Sigmoid colon (tissue), 3 donors: ENCODE measurements at regions not wholly inside any gene's neighbourhood (a gene's known extent, or its start where the extent isn't known, plus 50 kb on each side); places are given as distances from the start of the nearest gene placed in this dataset.

ENCODE experiments used
- POLR2A ChIP-seq, 2 donors: fragments of 450-650 bp; IDR thresholded peaks; one replicate each; pipeline ENCODE4 v1.6.1; 2016; ENCODE audit warnings: antibody characterized with exemption in 2 of 2, mild to moderate bottlenecking in 2 of 2, moderate library complexity in 2 of 2
- TF ChIP-seq, protein P1 (sequence below), 4 experiments: fragments of 450-650 bp in 3 of 4; fragments of 200-600 bp in 1 of 4; IDR thresholded peaks; one replicate each; pipeline ENCODE4 v1.5.1; 2016 to 2019; ENCODE audit warnings: antibody characterized with exemption in 4 of 4, mild to moderate bottlenecking in 3 of 4, moderate library complexity in 2 of 4

DNA sequence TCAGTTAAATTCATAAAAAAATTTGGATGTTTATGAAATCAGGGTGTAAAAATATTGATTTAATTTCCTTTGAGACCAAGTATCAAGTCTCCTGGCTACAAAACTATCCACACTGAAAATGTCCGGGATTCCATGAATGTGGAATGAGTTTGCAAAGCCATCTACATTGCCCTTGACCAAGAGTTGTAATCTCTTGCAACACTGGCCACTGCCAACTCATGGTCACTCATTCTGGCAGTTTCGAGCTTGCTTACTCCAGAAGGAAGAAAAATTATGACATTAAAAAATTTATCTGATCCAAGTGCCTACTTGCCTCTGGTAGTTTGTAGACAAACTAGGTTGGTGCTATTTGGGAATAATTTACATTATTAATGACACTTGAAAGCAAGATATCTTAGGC, 84.2 kb downstream of the NPY start:
- TF ChIP-seq, protein P1, sequence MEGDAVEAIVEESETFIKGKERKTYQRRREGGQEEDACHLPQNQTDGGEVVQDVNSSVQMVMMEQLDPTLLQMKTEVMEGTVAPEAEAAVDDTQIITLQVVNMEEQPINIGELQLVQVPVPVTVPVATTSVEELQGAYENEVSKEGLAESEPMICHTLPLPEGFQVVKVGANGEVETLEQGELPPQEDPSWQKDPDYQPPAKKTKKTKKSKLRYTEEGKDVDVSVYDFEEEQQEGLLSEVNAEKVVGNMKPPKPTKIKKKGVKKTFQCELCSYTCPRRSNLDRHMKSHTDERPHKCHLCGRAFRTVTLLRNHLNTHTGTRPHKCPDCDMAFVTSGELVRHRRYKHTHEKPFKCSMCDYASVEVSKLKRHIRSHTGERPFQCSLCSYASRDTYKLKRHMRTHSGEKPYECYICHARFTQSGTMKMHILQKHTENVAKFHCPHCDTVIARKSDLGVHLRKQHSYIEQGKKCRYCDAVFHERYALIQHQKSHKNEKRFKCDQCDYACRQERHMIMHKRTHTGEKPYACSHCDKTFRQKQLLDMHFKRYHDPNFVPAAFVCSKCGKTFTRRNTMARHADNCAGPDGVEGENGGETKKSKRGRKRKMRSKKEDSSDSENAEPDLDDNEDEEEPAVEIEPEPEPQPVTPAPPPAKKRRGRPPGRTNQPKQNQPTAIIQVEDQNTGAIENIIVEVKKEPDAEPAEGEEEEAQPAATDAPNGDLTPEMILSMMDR (IDR thresholded peaks at IDR 0.05) = no peak
- no peak for TF ChIP-seq POLR2A (IDR thresholded peaks at IDR 0.05)
